HCT116 (cell line): ENCODE measurements at regions not wholly inside any gene's neighbourhood (a gene's known extent, or its start where the extent isn't known, plus 50 kb on each side); places are given as distances from the start of the nearest gene placed in this dataset.

Experiments
- ATF3 ChIP-seq: IDR thresholded peaks from 2 replicates; pipeline ENCODE4 v1.6.1; 2012
- CEBPB ChIP-seq: IDR thresholded peaks from 2 replicates; pipeline ENCODE4 v1.6.1; 2012; ENCODE audit warnings: low read depth
- CTCF ChIP-seq, 3 experiments: fragments of 200-600 bp in 1 of 3; sonication (generic) in 1 of 3; IDR thresholded peaks in 2 of 3; conservative IDR thresholded peaks in 1 of 3; 2 replicates each; pipeline ENCODE4 v1.5.1; 2012 to 2017; ENCODE audit warnings: low read depth in 2 of 3, low read length in 2 of 3, antibody characterized with exemption in 1 of 3, borderline replicate concordance in 1 of 3, control low read depth in 1 of 3, mild to moderate bottlenecking in 1 of 3, mixed read lengths in 1 of 3, mixed run types in 1 of 3, moderate library complexity in 1 of 3; ENCODE audit not compliant: insufficient read depth in 1 of 3
- EZH2 ChIP-seq: fragments of 200-600 bp; sonication (generic); IDR thresholded peaks from 2 replicates; pipeline ENCODE4 v1.6.1; 2017; ENCODE audit warnings: antibody characterized with exemption, mixed run types
- POLR2A ChIP-seq: IDR thresholded peaks from 2 replicates; pipeline ENCODE4 v1.7.0; 2011; ENCODE audit warnings: borderline replicate concordance; ENCODE audit not compliant: insufficient read depth, insufficient read length; ENCODE audit errors: extremely low read depth
- POLR2AphosphoS5 ChIP-seq: IDR thresholded peaks from 2 replicates; pipeline ENCODE4 v1.6.1; 2011; ENCODE audit warnings: mild to moderate bottlenecking, low read depth, low read length, moderate library complexity
- RAD21 ChIP-seq: IDR thresholded peaks from 2 replicates; pipeline ENCODE4 v1.6.1; 2012; ENCODE audit warnings: low read depth, mild to moderate bottlenecking
- REST ChIP-seq: IDR thresholded peaks from 2 replicates; pipeline ENCODE4 v1.6.1; 2012; ENCODE audit warnings: low read depth
- SP1 ChIP-seq: IDR thresholded peaks from 2 replicates; pipeline ENCODE4 v1.6.1; 2012; ENCODE audit warnings: low read depth
- SRF ChIP-seq: IDR thresholded peaks from 2 replicates; pipeline ENCODE4 v1.6.1; 2012; ENCODE audit warnings: low read depth
- YY1 ChIP-seq: IDR thresholded peaks from 2 replicates; pipeline ENCODE4 v1.6.1; 2011; ENCODE audit warnings: low read length, low read depth, moderate library complexity, mild to moderate bottlenecking; ENCODE audit not compliant: insufficient replicate concordance; ENCODE audit errors: extremely low read depth
- ZNF274 ChIP-seq: fragments of 200-500 bp; sonication (Bioruptor generic); IDR thresholded peaks from 2 replicates; pipeline ENCODE4 v1.6.1; 2014; ENCODE audit warnings: mild to moderate bottlenecking, low read depth, low read length, inconsistent platforms
- TF ChIP-seq, protein P1 (sequence below): IDR thresholded peaks from 2 replicates; pipeline ENCODE4 v1.6.1; 2012

DNA sequence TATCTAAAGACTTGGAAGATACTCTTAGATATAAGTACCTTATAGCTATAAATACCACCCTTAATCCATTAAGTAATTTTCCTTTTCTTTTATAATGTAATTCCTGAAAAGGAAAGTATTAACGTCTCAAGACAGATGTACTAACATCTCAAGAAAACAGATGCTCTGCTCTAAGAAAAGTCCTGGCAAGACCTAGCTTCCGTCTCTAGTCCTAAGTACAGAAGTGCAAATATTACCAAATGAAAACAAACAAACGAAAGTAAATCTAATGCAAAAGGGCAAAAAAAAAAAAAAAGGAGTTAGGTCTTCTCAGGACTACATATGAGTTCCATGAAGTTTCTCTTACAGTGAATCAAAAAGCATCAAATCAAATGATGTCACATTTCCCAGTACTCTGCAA lies 106.8 kb upstream of the PDE10A start:
- TF ChIP-seq CTCF (IDR thresholded peaks at IDR 0.05 in 2 of 3, conservative IDR thresholded peaks at IDR 0.05 in 1 of 3; ENCODE audit: borderline replicate concordance in 1 of 3, insufficient read depth in 1 of 3, low read depth in 2 of 3, low read length in 2 of 3) (no peak), YY1 (no peak), EZH2 (no peak), REST (no peak), RAD21 (no peak), POLR2AphosphoS5 (no peak), SRF (no peak), ZNF274 (no peak), POLR2A (no peak), CEBPB (no peak), SP1 (no peak), ATF3 (no peak)
- TF ChIP-seq, protein P1, sequence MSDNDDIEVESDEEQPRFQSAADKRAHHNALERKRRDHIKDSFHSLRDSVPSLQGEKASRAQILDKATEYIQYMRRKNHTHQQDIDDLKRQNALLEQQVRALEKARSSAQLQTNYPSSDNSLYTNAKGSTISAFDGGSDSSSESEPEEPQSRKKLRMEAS: no peak
